GM12875 (cell line): ENCODE measurements at regions not wholly inside any gene's neighbourhood (a gene's known extent, or its start where the extent isn't known, plus 50 kb on each side); places are given as distances from the start of the nearest gene placed in this dataset.

Experiments used
- H3K4me3 ChIP-seq: one replicate; pipeline ENCODE4 v1.5.1; 2011; ENCODE audit warnings: low read depth, low read length, control low read depth
- CTCF ChIP-seq: IDR thresholded peaks from 2 replicates; pipeline ENCODE4 v1.5.1; 2011; ENCODE audit warnings: low read depth, mild to moderate bottlenecking, control low read depth, inconsistent platforms, low read length, moderate library complexity, borderline replicate concordance; ENCODE audit not compliant: insufficient read depth

GRCh38 chr5:103408408-103408807 is 149.8 kb downstream of the MACIR start:
- H3K4me3 ChIP-seq: no peak overlapping the region
- TF ChIP-seq CTCF: no peak

- TF ChIP-seq CTCF: no peak
- no peak overlapping the region for H3K4me3 ChIP-seq
These were observed 148.8 kb downstream of the MACIR start for GRCh38 chr5:103407402-103407801.

- H3K4me3 ChIP-seq: no peak overlapping the region
- no peak for TF ChIP-seq CTCF
These were observed 145.9 kb downstream of the MACIR start for GRCh38 chr5:103404483-103404882.

- no peak overlapping the region for H3K4me3 ChIP-seq
- TF ChIP-seq CTCF: no peak
These were observed 144.3 kb downstream of the MACIR start for GRCh38 chr5:103402851-103403250.

- no peak overlapping the region for H3K4me3 ChIP-seq
- TF ChIP-seq CTCF: no peak
These were observed 139.4 kb downstream of the MACIR start for GRCh38 chr5:103397739-103398581.

- no peak for TF ChIP-seq CTCF
- H3K4me3 ChIP-seq: no peak overlapping the region
These were observed 136.1 kb downstream of the MACIR start for GRCh38 chr5:103394676-103395075.

- H3K4me3 ChIP-seq: no peak overlapping the region
- no peak for TF ChIP-seq CTCF
These were observed 134.7 kb downstream of the MACIR start for GRCh38 chr5:103393101-103393754.
